GM12891 (cell line): ENCODE measurements at regions not wholly inside any gene's neighbourhood (a gene's known extent, or its start where the extent isn't known, plus 50 kb on each side); places are given as distances from the start of the nearest gene placed in this dataset.

Source experiments
- POLR2A ChIP-seq: IDR thresholded peaks from 2 replicates; pipeline ENCODE4 v1.6.1; 2011; ENCODE audit warnings: low read depth, low read length, control low read depth
- POLR2AphosphoS5 ChIP-seq: IDR thresholded peaks from 2 replicates; pipeline ENCODE4 v1.6.1; 2011; ENCODE audit warnings: low read depth, low read length, control low read depth

- TF ChIP-seq POLR2A (no peak), POLR2AphosphoS5 (no peak)
These were observed 623.5 kb upstream of the DDX18 start for GRCh38 chr2:117190856-117191559.
